ENCODE measurements at regions not wholly inside any gene's neighbourhood (a gene's known extent, or its start where the extent isn't known, plus 50 kb on each side); places are given as distances from the start of the nearest gene placed in this dataset.

- TF ChIP-seq, protein P1, sequence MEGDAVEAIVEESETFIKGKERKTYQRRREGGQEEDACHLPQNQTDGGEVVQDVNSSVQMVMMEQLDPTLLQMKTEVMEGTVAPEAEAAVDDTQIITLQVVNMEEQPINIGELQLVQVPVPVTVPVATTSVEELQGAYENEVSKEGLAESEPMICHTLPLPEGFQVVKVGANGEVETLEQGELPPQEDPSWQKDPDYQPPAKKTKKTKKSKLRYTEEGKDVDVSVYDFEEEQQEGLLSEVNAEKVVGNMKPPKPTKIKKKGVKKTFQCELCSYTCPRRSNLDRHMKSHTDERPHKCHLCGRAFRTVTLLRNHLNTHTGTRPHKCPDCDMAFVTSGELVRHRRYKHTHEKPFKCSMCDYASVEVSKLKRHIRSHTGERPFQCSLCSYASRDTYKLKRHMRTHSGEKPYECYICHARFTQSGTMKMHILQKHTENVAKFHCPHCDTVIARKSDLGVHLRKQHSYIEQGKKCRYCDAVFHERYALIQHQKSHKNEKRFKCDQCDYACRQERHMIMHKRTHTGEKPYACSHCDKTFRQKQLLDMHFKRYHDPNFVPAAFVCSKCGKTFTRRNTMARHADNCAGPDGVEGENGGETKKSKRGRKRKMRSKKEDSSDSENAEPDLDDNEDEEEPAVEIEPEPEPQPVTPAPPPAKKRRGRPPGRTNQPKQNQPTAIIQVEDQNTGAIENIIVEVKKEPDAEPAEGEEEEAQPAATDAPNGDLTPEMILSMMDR (IDR thresholded peaks at IDR 0.05) = no peak
- TF ChIP-seq POLR2A (IDR thresholded peaks at IDR 0.05) = no peak
- no peak for DNase-seq (ENCODE audit: low spot score in 2 of 2)
- no peak overlapping the region for H3K4me3 ChIP-seq (ENCODE audit: low read depth, poor library complexity, severe bottlenecking)
- intact Hi-C loops (cut with DNase I; ENCODE audit: low total_unique reads) = no loop called here
- 67 to 68% methylated on average over 5 of the region's 5 CpGs for WGBS, 2 donors
Observed at GRCh38 chr5:69030358-69031062, 63.3 kb upstream of the SLC30A5 start.

- no peak overlapping the region for H3K4me3 ChIP-seq (ENCODE audit: low read depth, poor library complexity, severe bottlenecking)
- intact Hi-C loops (cut with DNase I; ENCODE audit: low total_unique reads) = no loop called here
- DNase-seq (ENCODE audit: low spot score in 2 of 2) = no peak
- TF ChIP-seq POLR2A (IDR thresholded peaks at IDR 0.05) = no peak
- TF ChIP-seq, protein P1 (IDR thresholded peaks at IDR 0.05) = no peak
- WGBS, 2 donors = 91% methylated on average over 3 of the region's 3 CpGs
Observed at GRCh38 chr5:69032009-69032408, 61.8 kb upstream of the SLC30A5 start.

GRCh38 chr5:69033690-69034089, 60.1 kb upstream of the SLC30A5 start:
- TF ChIP-seq POLR2A (IDR thresholded peaks at IDR 0.05) = no peak
- TF ChIP-seq, protein P1 (IDR thresholded peaks at IDR 0.05) = no peak
- DNase-seq (ENCODE audit: low spot score in 2 of 2) = no peak
- 72 to 83% methylated on average over 2 of the region's 2 CpGs for WGBS, 2 donors
- intact Hi-C loops (cut with DNase I; ENCODE audit: low total_unique reads) = no loop called here
- no peak overlapping the region for H3K4me3 ChIP-seq (ENCODE audit: low read depth, poor library complexity, severe bottlenecking)

DNA sequence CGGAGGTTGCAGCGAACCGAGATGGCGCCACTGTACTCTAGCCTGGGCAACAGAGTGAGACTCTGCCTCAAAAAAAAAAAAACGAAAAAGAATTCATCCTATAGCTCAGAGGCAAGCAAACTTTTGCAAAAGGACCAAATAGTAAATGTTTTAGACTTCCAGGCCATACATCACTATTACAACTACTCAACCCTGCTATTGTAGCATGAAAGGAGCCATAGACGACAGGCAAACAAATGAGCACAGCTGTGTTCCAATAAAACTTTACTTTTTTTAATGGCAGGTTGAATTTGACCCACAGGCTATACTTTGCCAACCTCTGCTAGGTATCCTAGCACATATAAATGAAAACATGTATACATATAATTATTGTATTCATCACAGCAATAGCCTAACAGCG, 58.9 kb upstream of the SLC30A5 start:
- TF ChIP-seq, protein P1 (IDR thresholded peaks at IDR 0.05) = no peak
- no peak for TF ChIP-seq POLR2A (IDR thresholded peaks at IDR 0.05)
- WGBS, 2 donors = 92 to 93% methylated on average over 7 of the region's 7 CpGs
- intact Hi-C loops (cut with DNase I; ENCODE audit: low total_unique reads) = no loop called here
- no peak overlapping the region for H3K4me3 ChIP-seq (ENCODE audit: low read depth, poor library complexity, severe bottlenecking)
- no peak for DNase-seq (ENCODE audit: low spot score in 2 of 2)

DNA sequence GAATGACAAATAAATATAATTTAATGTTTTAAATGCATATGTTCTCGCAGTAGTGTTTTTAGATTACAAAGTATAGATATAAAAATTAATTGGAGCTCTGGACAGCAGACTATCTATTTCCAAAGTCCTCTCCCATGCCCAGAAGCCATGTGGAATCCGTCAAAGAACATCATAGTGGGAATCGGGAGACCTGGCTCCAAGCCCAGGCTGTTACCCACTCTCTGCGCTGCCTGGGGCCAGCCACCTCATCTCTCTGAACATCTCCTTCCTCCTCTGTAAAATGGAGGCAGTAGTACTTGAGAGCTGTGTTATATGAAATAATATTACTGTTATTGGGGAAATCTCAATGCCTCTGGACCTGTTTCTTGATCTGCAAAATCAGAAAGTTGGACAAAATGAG, 58.1 kb upstream of the SLC30A5 start:
- intact Hi-C loops (cut with DNase I; ENCODE audit: low total_unique reads) = no loop called here
- no peak for TF ChIP-seq POLR2A (IDR thresholded peaks at IDR 0.05)
- TF ChIP-seq, protein P1 (IDR thresholded peaks at IDR 0.05) = no peak
- 39 to 41% methylated on average over 4 of the region's 4 CpGs for WGBS, 2 donors
- no peak overlapping the region for H3K4me3 ChIP-seq (ENCODE audit: low read depth, poor library complexity, severe bottlenecking)
- DNase-seq (ENCODE audit: low spot score in 2 of 2) = no peak

DNA sequence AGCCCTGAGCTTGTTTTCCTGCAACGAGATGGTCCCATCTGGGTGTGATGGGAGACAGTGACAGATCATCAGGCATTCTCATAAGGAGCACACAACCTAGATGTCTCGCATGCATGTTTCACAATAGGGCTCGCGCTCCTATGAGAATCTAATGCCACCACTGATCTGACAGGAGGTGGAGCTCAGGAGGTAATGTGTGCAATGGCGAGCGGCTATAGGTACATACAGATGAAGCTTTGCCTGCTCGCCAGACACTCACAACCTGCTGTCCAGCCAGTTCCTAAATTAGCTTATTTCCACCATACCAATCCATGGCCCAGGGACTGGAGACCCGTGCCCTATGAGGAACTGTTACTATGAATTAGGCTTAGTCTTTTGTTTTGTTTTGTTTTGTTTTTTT, 55.3 kb upstream of the SLC30A5 start:
- WGBS, 2 donors = 93 to 94% methylated on average over 8 of the region's 8 CpGs
- intact Hi-C loops (cut with DNase I; ENCODE audit: low total_unique reads) = no loop called here
- no peak for DNase-seq (ENCODE audit: low spot score in 2 of 2)

More for the DNA sequence above, 55.3 kb upstream of the SLC30A5 start:
- TF ChIP-seq, protein P1 (IDR thresholded peaks at IDR 0.05) = no peak
- no peak for TF ChIP-seq POLR2A (IDR thresholded peaks at IDR 0.05)
- H3K4me3 ChIP-seq (ENCODE audit: low read depth, poor library complexity, severe bottlenecking) = no peak overlapping the region

Data from lower leg skin (tissue), 4 donors.